ENCODE measurements at regions not wholly inside any gene's neighbourhood (a gene's known extent, or its start where the extent isn't known, plus 50 kb on each side); places are given as distances from the start of the nearest gene placed in this dataset.

DNA sequence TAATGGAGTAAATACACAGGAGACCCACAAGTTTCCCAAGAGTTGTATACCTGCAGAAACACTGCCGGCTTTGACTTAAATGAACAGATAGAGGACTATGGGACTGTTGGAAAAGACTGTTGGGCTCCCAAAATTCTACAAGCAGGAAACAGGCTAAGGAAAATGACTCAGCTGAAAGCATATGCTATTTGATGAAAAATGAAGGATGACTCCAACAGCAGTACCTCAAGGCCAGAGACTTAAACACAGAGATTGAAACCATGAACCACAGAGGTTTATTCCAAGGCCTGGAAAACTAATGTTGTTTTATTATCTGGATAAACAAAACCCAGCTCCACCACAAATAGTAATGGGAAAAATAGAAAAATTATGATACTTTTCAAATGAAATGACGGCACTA lies 187.7 kb downstream of the TNFSF18 start:
- TF ChIP-seq, protein P1, sequence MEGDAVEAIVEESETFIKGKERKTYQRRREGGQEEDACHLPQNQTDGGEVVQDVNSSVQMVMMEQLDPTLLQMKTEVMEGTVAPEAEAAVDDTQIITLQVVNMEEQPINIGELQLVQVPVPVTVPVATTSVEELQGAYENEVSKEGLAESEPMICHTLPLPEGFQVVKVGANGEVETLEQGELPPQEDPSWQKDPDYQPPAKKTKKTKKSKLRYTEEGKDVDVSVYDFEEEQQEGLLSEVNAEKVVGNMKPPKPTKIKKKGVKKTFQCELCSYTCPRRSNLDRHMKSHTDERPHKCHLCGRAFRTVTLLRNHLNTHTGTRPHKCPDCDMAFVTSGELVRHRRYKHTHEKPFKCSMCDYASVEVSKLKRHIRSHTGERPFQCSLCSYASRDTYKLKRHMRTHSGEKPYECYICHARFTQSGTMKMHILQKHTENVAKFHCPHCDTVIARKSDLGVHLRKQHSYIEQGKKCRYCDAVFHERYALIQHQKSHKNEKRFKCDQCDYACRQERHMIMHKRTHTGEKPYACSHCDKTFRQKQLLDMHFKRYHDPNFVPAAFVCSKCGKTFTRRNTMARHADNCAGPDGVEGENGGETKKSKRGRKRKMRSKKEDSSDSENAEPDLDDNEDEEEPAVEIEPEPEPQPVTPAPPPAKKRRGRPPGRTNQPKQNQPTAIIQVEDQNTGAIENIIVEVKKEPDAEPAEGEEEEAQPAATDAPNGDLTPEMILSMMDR (IDR thresholded peaks at IDR 0.05; ENCODE audit: insufficient read depth, low read length, poor library complexity, severe bottlenecking): no peak
- Histone ChIP-seq H3K27me3 (ENCODE audit: control insufficient read depth, insufficient read depth, low read length) (no peaks in the 10 kb centered on the region), H3K36me3 (ENCODE audit: control insufficient read depth, insufficient read depth, low read length) (no peaks in the 10 kb centered on the region), H3K4me3 (ENCODE audit: low read depth, low read length) (no peak overlapping the region)
- DNase-seq (ENCODE audit: low read depth): no peak

DNA sequence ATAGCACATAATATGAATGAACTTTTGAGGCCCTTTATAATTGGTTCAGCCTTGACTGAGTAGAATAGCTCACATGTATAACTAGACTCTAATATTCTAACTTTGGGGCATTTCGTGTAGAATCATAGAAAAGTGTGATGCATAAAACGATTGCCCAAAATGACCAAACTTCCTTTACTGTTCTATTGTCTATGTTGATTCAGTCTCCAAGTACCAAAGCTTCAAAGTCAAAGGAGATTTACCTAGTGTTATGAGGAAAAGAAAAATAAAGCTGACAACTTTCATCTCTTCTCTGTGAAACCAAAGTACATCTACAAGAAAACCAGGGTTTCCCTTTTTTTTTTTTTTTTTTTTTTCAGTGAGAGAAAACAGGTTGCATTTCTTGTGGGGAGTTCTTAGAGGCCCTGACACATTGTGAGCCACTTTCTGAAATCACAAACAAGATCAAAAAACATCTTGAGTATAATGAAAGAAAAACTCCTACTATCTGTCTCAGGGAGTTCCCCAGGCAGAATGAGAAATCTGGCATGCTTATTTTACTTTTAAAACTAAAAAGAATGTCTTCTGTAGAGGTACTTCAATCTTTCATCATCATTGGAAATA lies 183.4 kb downstream of the TNFSF18 start:
- no peak for DNase-seq (ENCODE audit: low read depth)
- Histone ChIP-seq H3K4me3 (ENCODE audit: low read depth, low read length) (no peak overlapping the region), H3K36me3 (ENCODE audit: control insufficient read depth, insufficient read depth, low read length) (no peaks in the 10 kb centered on the region), H3K27me3 (ENCODE audit: control insufficient read depth, insufficient read depth, low read length) (no peaks in the 10 kb centered on the region)
- TF ChIP-seq, protein P1 (IDR thresholded peaks at IDR 0.05; ENCODE audit: insufficient read depth, low read length, poor library complexity, severe bottlenecking): no peak

DNA sequence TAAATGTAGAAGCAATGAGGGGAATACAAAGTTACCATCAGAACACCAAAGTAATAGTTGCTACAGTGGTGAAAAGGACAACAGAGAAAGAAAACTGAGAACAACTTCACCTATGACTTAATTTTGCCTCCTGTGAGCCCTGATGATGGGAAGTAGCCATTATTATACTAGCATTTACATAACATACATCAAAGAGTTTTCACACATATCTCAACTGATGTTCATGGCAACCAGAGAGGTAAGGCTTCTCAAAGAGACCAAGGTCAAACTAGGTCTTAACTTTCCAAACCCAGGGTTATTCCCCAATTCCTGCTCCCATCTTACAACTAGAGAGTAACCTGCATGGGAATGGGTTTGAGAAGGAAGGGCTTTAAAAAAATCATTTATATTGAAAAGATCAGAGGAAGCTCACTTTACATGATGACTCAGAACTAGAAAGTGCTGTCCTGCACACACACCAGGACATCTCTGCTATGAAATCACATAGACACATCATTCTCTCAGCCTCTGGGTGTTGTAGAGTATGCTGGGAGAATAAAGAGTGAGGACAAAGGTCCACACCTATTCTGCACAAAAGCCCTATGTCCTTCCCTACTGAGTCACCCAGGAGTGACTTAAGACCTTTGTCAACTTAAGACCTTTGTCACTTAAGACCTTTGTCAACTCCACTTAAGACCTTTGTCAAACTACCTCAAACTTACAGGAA lies 179.7 kb downstream of the TNFSF18 start:
- H3K36me3 ChIP-seq (ENCODE audit: control insufficient read depth, insufficient read depth, low read length): no peaks in the 10 kb centered on the region
- DNase-seq (ENCODE audit: low read depth): no peak
- no peak overlapping the region for H3K4me3 ChIP-seq (ENCODE audit: low read depth, low read length)
- TF ChIP-seq, protein P1 (IDR thresholded peaks at IDR 0.05; ENCODE audit: insufficient read depth, low read length, poor library complexity, severe bottlenecking): no peak
- H3K27me3 ChIP-seq (ENCODE audit: control insufficient read depth, insufficient read depth, low read length): no peaks in the 10 kb centered on the region

DNA sequence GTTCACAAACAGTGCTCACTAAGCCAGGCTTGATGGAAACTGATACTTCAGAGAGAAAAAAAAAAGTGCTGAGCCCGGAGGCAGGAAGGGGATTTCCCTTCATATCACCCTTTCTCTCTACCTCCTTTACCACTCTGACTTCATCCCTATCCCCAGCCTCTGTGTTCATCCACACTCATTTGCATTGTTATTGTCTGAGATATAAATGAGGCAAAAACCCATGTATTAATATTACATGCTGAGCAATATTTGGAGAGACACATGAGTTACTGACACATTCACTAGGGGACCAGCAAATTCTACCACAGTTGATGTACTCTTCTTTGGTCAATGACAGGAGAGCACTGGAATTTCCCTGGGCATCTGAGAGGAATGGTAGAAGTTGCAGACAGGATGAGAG lies 175.8 kb downstream of the TNFSF18 start:
- Histone ChIP-seq H3K4me3 (ENCODE audit: low read depth, low read length) (no peak overlapping the region), H3K36me3 (ENCODE audit: control insufficient read depth, insufficient read depth, low read length) (no peaks in the 10 kb centered on the region), H3K27me3 (ENCODE audit: control insufficient read depth, insufficient read depth, low read length) (no peaks in the 10 kb centered on the region)
- TF ChIP-seq, protein P1 (IDR thresholded peaks at IDR 0.05; ENCODE audit: insufficient read depth, low read length, poor library complexity, severe bottlenecking): no peak
- no peak for DNase-seq (ENCODE audit: low read depth)

DNA sequence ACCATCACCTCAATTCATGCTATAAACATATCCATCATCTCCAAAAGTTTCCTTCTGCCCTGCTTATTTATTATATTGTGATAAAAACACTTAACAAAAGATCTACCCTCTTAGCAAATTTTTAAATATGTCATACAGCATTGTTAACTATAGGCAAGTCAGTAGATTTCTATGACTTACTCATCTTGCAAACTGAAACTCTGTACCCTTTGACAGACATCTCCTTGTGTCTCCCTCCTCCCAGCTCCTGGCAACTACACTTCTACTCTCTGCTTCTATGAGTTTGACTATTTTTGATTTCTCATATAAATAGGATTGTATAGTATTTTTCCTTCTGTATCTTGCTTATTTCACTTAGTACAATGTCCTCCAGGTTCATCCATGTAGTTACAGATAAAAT lies 174.8 kb downstream of the TNFSF18 start:
- TF ChIP-seq, protein P1 (IDR thresholded peaks at IDR 0.05; ENCODE audit: insufficient read depth, low read length, poor library complexity, severe bottlenecking): no peak
- Histone ChIP-seq H3K27me3 (ENCODE audit: control insufficient read depth, insufficient read depth, low read length) (no peaks in the 10 kb centered on the region), H3K36me3 (ENCODE audit: control insufficient read depth, insufficient read depth, low read length) (no peaks in the 10 kb centered on the region), H3K4me3 (ENCODE audit: low read depth, low read length) (no peak overlapping the region)
- no peak for DNase-seq (ENCODE audit: low read depth)

DNA sequence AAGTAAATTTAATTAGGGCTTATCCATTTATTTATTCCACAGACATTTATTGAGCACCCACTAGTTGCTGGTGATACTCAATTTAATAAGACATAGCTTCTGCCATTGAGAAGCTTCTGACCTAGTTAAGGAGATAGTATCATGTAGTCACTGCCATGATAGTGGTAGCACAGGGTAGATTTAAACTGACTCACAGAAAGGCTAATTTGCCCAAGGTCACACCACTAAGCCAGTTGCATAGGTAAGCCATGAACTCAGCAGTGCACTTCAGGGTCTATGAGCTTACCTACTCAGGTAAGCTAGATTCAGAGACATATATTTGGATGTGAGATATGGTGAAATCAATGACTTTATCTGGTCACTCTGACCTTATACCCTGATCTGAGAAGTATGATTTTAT lies 168.4 kb downstream of the TNFSF18 start:
- Histone ChIP-seq H3K4me3 (ENCODE audit: low read depth, low read length) (no peak overlapping the region), H3K27me3 (ENCODE audit: control insufficient read depth, insufficient read depth, low read length) (no peaks in the 10 kb centered on the region), H3K36me3 (ENCODE audit: control insufficient read depth, insufficient read depth, low read length) (no peaks in the 10 kb centered on the region)
- TF ChIP-seq, protein P1 (IDR thresholded peaks at IDR 0.05; ENCODE audit: insufficient read depth, low read length, poor library complexity, severe bottlenecking): no peak
- DNase-seq (ENCODE audit: low read depth): no peak
